OCI-M2 (cell line): ENCODE measurements at regions not wholly inside any gene's neighbourhood (a gene's known extent, or its start where the extent isn't known, plus 50 kb on each side); places are given as distances from the start of the nearest gene placed in this dataset.
"Not testable (repeated sequence)": the region's sequence is repeated elsewhere in the genome, so short reads cannot be mapped to it uniquely, and the experiment has no call there.

Experiments
- DNase-seq: peaks from one replicate; lab custom pipeline; 2025; ENCODE audit not compliant: unreplicated experiment; lab: John Stamatoyannopoulos, UW

DNA sequence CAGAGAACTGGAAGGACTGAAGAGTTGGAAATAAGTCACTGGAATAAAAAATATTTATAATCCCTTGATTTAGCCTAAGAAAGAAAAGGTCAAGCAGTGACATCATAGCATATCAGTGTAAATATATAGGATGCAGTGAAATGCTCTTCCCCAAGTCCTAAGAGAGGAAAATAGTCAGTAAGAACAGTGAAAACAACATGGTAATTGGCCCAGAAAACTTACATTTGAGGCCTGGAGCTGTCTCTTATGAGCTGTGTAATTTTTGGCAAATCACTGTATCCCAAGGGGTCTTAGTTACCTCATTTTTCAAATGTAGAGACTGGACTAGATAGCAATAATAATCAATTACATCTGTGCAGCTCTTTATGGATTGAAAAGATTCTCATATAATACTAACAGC, 255.7 kb upstream of the AR start:
- DNase-seq: no peak

DNA sequence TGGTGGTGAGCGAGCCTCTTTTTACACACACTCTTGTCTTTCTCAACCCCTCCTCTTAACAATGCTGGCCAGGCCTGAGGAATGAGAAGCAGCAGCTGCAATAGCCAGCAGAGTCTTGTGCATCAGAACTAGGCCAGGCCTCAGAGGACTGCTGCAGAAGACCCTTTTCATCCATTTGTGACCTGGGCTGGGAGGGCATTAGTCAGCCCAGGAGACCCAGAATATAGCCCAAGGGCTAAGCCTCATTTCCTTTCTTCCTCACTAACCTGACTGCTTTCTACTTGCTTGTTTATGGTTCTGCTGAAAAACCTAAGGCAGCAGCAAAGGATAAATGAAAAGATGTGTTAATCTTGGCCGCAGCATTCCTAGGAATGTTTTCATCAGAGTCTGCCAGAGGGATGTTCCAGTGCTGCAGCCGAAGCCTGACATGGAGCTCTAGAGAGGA, 254.7 kb upstream of the AR start:
- no peak for DNase-seq

DNA sequence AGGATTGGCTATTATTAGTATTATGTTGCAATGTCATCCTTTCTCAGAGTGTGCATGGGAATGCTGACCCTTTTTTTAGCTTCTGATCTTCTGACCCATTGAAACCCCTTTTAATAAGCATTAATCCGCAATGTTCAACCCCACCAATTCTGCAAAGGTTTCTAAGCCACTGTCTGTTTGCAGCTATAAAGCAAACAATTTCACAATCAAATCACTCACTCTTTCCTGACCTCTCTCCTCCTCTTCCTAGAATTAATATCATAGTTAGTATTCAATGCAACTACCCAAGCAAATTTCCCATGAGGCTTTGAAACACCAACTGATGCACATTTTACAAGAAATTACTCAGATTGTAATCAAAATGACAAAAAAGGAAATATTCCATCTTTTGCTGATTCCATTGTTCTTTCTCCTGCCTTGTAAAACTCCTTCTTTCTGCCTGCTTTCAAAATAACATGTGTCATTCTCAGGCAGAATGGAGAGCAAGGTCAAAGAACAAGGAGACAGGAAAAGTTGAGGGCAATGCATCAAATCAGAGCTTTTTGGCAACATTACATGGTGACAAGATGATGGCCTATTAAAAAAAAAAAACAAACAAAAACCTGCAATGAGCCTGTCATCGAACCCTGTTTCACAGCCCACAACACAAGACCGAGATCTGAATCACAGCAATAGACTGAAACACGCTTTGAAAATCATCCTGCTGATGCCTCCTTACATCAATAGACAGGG, 253.2 kb upstream of the AR start:
- no peak for DNase-seq

DNA sequence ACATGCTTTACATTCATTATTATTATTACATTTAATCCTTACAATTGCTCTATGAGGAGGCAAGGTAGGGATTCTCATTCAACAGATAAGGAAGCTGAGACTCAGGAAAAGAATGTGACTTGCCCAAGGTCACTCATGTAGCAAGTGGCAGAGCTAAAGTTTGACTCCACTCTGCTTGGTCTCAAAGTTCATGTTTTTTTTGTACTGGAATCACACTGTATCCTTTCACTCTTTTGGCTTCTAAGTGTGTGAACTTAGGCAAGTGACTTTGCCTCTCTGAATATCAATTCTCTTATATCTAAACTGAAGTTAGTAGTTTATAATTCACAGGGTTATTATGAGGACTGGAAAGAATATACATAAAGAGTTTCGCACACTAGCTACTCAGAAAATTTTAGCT, 247.9 kb upstream of the AR start:
- no peak for DNase-seq

DNA sequence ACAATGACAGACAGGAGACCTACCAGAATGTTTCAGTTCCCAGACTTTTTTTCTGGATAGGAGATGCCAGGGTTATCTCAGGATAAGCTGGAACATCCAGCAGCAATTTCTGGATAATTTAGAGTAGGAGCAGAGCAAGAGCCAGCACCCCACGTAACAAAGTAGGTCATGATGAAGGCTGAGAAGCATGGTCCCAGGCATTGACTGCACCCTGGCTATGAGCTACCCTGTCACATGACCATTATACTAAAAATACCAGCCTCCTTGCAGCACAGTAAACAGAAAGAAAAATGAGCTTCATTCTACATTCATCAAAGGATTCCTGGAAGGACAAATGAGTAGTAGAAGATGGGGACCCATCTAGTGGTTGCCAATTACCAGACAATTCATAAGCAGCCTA, 247.4 kb upstream of the AR start:
- DNase-seq: no peak

DNA sequence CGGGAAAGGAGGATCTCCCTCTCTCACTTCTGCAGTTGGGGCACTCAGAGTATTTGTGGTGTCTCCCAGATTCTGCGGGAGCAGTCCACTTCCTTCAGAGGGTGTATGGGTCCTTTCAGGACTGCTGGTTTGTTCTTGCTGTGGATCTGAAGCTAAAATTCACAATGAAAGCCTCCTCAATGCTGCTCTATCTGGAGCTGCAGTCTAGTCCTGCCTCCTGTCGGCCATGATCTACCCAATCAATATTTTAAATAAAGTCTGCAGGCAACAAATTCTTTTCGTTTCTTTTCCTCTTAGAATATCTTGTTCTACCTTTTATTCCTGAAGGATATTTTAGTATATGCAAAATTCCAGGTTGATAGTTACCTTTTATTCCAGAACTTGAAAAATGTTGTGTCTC, 226.1 kb upstream of the AR start:
- DNase-seq: no peak

DNA sequence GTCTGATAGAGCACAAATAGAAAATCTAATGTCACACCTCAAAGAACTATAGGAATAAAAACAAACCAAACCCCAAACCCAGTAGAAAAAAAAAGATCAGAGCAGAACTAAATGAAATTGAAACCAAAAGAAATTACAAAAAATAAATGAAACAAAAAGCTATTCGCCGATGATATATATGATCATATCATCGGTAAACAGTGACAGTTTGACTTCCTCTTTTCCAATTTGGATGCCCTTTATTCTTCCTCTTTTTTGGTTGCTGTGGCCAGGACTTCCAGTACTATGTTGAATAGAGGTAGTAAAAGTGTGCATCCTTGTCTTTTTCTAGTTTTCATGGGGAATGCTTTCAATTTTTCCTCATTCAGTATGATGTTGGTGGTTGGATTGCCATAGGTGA, 215.3 kb upstream of the AR start:
- no peak for DNase-seq

DNA sequence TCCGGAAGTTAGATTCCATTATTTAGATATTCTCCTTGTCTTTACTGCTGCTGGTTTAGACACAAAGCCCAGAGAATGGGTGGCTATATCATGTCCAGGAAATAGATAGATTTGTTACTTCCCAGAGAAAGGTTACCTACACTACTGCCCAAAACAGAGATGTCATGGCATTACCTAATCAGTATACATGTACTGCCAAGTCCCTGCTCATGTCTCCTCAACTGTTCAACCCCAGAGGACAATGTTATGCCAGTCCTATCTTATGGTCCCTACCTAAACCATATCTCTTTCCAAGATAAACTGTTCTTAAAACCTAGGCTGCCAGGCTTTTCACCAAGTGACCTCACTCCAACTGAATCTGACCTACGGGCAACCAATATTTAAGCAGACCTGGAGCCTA, 209.5 kb upstream of the AR start:
- DNase-seq: no peak

DNA sequence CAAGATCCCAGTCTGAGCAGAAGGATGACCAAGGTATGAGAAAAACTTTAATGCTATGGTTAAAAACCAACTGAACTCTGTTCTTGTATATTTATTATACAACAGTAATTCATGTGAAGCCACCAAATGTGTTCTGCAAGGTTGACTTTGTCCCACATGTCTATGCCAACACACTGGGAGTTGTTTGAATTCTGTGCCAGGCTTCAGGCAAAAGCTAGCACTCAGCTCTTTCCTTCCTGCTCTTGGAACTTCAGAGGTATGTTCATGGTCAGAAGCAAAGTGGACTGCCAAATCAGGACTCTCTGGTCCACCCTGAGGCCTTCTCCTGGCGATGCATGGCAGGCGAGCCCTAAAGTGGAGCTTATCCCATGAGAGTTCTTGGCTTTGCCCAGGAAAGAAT, 205.6 kb upstream of the AR start:
- no peak for DNase-seq

DNA sequence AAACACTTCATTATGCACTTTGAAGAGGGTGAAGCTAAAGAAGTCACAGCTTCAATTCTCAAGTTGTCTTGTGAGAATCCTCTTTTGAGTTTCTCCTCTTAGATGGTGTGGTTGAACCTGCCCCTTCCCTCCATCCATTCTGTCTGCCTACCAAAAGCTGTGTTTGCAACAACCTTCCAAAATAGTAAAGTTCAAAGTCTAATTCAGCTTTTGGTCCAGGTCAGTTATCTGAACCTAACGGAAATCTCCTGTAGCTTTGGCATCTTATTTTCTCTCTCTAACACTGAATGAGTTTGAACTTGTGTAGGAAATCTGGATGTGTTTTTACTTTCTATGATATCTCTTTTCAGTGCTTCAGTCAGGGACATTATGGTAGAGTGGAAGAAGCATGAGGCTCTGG, 201.7 kb upstream of the AR start:
- DNase-seq: no peak

DNA sequence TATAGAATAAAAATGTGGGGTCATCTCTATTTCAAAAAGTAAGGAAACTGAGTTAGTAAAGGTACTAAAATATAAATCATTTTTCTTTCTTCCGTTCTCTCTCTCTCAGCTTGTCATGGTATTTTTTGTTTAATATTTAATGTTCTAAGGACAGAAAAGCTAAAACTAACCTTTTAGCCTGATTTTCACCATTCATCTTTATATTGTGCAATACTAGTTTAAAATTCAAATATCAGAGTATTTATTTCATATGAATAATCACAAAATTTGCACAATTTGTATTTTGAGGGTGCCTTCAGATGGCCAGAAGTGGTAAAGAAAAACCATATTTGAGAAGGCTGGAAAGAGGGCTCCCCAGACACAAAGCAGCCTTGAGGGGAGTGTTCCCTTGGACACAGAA, 197.6 kb upstream of the AR start:
- no peak for DNase-seq

DNA sequence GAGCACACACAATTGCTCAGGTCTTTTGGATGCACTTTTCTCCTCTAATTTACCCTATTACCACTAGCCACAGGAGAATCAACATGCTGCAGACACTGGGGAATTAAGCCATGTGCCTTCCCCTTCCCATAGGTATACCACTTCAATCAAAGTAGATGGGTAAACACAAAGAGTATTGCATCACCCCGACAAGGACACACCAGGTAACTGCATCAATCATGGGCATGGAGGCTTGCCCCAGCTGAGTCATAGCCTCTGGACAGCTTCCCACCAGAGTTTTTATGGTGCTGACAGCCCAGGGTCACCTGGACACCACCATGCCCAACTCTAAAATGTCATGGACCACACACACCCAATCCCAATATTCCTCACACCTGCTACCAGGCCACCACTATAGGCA, 197.2 kb upstream of the AR start:
- DNase-seq: no peak

DNA sequence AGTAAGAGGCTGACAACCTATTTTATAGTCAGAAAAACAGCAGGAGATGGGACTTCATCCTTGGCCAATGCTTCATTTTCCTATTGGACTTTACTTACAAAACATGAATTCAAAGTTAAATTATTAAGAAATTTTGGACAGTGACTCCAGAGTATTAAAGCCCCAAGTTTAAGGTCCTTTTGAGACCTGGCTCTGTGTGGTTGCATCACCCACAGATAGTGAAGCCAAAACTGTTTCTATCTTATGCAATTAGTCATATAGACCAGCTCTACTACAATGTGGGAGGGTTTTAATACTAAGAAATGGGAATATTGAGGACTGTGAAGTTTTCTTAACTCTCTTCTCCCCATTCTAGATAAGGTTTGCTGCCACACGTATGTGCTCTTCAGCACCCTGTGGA, 196.7 kb upstream of the AR start:
- no peak for DNase-seq

DNA sequence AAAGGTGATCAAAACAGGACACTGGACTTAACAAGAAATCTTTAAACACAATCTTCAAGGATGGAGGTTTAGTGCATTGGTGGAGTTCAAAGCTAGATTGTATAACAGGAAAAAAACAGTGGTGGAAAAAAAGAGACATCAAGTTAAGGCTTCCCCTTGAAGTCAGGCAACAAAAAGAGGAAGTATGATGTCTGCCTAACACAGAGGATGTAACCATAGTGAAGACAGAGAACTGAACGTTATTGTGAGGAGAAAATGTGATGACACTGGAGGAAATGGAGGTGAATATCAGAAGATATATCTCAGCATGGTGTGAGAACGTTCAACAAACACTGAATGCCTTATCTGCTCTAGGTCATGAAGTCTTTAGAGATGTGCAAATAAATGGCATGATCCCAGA, 192.4 kb upstream of the AR start:
- DNase-seq: peak; percentile 3

DNA sequence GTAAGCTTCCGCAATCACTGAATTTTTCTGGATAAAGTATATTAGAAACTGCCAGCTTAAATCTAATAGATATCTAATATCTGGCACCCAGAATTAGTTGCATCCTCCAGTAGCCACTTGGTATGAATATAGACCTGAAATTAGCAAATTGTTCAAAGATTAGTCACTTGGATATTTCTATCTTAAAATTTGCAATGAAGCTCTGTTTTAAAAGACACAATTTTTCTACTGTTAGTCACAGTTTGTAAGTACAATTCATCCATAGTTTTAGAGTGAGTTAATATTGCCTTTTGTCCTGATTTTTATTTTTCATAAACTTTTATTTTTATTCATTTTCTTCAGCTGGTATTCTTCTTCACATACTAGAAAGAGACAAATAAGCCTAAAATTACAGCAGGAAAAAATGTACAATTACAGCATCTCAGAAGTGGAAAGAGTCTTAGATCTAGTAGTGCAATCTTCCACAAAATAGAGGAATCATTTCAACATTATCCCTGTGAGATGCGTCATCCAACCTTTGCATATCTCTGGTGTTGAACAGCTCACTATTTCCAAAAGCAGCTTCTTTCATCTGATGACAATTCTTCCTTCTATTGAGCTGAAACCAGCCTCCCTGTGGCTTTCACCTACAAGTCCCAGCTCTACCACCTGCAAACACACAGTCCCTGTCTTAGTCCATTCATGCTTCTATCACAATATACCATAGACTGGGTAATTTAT, 190.0 kb upstream of the AR start:
- no peak for DNase-seq

DNA sequence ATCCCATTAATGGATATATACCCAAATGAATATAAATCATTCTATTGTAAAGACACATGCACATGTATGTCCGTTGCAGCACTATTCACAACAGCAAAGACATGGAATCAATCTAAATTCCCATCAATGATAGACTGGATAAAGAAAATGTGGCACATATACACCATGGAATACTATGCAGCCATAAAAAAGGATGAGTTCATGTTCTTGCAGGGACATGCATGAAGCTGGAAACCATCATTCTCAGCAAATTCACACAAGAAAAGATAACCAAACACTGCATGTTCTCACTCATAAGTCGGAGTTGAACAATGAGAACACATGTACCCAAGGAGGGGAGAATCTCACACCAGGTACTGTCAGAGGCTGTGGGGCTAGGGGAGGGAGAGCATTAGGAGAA, 182.6 kb upstream of the AR start:
- not testable (repeated sequence) for DNase-seq

DNA sequence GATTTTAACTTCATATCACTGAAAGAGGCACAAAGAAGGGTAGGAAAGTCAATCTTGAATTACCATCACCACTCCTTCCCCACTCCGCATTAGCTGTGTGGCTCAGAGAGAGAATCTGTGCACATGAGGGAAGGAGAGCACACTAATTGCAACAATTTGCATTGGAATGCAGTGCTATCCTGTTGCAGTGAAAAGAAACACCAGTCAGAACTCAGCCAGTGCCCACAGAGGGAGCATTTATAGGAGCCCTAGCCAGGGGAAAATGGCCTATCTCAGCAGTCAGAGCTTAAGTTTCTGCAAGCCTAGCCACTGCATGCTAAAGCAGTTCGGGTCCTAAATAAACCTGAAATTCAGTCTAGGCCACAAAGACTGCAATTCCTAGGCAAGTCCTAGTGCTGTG, 159.4 kb upstream of the AR start:
- DNase-seq: no peak

DNA sequence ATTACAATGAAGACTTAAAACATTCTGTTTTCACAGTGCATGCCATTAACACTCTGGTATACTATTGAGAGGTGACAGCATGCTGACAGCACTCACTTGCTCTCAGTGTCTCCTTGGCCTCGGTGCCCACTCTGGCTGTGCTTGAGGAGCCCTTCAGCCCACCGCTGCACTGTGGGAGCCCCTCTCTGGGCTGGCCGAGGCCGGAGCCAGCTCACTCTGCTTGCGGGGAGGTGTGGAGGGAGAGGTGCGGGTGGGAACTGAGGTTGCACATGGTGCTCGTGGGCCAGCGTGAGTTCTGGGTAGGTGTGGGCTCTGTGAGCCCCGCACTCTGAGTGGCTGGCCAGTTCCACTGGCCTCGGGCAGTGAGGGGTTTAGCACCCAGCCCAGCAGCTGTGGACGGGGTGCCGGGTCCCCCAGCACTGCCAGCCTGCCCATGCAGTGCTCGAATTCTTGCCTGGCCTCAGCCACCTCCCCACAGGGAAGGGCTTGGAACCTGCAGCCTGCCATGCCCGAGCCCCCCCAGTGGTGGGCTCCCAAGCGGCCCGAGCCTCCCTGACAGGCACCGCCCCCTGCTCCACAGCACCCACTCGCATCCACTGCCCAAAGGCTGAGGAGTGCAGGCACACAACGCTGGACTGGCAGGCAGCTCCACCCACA, 135.3 kb upstream of the AR start:
- DNase-seq: no peak

DNA sequence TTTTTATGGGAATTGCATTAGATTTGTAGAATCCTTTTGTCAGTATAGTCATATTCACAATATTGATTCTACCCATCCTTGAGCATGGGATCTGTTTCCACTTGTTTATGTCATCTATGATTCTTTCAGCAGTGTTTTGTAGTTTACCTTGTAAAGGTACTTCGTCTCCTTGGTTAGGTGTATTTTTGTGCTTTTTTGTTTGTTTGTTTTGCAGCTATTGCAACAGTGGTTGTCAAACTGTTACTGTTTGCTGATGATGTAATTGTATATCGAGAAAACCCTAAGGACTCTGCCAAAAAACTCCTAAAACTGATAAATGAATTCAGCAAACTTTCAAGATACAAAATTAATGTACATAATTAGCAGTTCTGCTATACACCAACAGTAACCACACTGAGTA, 127.9 kb upstream of the AR start:
- DNase-seq: no peak

DNA sequence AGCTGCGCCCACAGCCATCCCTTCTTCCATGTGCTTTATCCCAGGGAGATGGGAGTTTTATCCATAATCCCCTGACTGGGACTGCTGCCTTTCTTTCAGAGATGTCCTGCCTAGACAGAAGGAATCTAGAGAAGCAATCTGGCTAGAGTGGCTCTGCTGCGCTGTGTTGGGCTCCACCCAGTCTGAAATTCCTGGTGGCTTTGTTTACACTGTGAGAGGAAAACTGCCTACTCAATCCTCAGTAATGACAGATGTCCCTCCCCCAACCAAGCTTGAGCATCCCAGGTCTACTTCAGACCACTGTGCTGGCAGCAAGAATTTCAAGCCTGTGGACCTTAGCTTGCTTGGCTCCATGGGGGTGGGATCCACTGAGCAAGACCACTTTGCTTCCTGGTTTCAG, 116.9 kb upstream of the AR start:
- DNase-seq: no peak

DNA sequence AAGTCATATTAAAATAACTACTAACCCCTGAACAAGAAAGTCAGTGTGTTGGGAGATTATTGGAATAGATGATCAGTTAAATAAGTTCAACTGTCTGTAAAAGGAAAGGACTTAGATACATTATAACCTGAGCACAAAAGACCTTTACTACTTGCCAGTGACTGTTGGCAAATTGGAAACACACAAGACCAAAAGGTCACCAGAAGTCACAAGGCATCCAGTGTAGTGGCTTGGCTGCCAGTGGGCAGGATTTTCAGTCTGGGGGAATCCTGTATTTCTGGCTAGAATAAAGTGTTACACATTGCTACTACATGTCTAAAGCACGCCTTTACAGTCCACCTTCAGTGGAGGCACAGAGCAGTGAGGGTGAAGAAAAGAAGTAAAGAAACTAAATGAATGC, 108.3 kb upstream of the AR start:
- no peak for DNase-seq

DNA sequence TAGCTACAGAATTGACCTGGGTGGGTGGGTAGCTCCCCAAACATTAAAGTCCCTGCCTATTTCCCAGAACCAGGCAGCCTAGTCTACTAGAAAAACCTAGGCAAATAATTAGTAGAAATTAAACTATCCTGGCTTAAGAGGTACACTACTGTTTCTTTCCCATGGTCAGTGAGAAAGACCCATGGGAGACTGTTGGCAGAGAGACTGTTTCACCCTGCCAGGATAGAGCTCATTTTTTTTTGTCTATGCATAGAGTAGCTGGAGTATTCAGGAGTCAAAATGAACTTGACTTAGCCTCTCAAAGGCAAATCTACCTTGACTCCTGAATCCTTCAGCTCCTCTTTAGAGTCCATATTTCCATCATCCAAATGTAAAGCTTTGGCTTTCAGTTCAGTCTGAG, 107.0 kb upstream of the AR start:
- no peak for DNase-seq
